SK-N-SH treated with all-trans-retinoic acid at 6 μM for 48 hours (cell line): ENCODE measurements at regions not wholly inside any gene's neighbourhood (a gene's known extent, or its start where the extent isn't known, plus 50 kb on each side); places are given as distances from the start of the nearest gene placed in this dataset.

Source experiments
- CSRNP3 ChIP-seq: fragments of 250-450 bp; sonication (Bioruptor Pico); IDR thresholded peaks from 2 replicates; pipeline ENCODE4 v1.5.1; 2021; ENCODE audit warnings: mild to moderate bottlenecking, moderate library complexity
- ESRRG ChIP-seq: fragments of 250-450 bp; sonication (Bioruptor Pico); IDR thresholded peaks from 2 replicates; pipeline ENCODE4 v1.6.1; 2021; ENCODE audit warnings: mild to moderate bottlenecking
- ISL1 ChIP-seq: fragments of 250-450 bp; sonication (Bioruptor Pico); IDR thresholded peaks from 2 replicates; pipeline ENCODE4 v2.1.2; 2022; ENCODE audit warnings: mild to moderate bottlenecking, moderate library complexity
- PATZ1 ChIP-seq: fragments of 250-450 bp; sonication (Bioruptor Pico); IDR thresholded peaks from 2 replicates; pipeline ENCODE4 v1.8.0; 2020; ENCODE audit warnings: mild to moderate bottlenecking, moderate library complexity, borderline replicate concordance
- PPARA ChIP-seq: fragments of 250-450 bp; sonication (Bioruptor Pico); IDR thresholded peaks from 2 replicates; pipeline ENCODE4 v1.5.0; 2020; ENCODE audit warnings: mild to moderate bottlenecking, borderline replicate concordance
- RARB ChIP-seq: fragments of 250-450 bp; sonication (Bioruptor Pico); IDR thresholded peaks from 2 replicates; pipeline ENCODE4 v1.8.0; 2021; ENCODE audit warnings: mild to moderate bottlenecking, moderate library complexity
- TCF4 ChIP-seq: fragments of 250-450 bp; sonication (Bioruptor Pico); IDR thresholded peaks from 2 replicates; pipeline ENCODE4 v1.8.0; 2021; ENCODE audit warnings: mild to moderate bottlenecking, moderate library complexity, borderline replicate concordance
- ZFP3 ChIP-seq: fragments of 250-450 bp; sonication (Bioruptor Pico); IDR thresholded peaks from 2 replicates; pipeline ENCODE4 v1.5.0; 2020; ENCODE audit warnings: mild to moderate bottlenecking, moderate library complexity
- ZNF70 ChIP-seq: fragments of 450-650 bp; formaldehyde crosslinking; IDR thresholded peaks from 2 replicates; pipeline ENCODE4 v1.5.0; 2020; ENCODE audit warnings: mild to moderate bottlenecking, moderate library complexity
- TF ChIP-seq, protein P1 (sequence below): fragments of 250-450 bp; sonication (Bioruptor Pico); IDR thresholded peaks from 2 replicates; pipeline ENCODE4 v1.5.1; 2020; ENCODE audit warnings: low read depth, mild to moderate bottlenecking, moderate library complexity

DNA sequence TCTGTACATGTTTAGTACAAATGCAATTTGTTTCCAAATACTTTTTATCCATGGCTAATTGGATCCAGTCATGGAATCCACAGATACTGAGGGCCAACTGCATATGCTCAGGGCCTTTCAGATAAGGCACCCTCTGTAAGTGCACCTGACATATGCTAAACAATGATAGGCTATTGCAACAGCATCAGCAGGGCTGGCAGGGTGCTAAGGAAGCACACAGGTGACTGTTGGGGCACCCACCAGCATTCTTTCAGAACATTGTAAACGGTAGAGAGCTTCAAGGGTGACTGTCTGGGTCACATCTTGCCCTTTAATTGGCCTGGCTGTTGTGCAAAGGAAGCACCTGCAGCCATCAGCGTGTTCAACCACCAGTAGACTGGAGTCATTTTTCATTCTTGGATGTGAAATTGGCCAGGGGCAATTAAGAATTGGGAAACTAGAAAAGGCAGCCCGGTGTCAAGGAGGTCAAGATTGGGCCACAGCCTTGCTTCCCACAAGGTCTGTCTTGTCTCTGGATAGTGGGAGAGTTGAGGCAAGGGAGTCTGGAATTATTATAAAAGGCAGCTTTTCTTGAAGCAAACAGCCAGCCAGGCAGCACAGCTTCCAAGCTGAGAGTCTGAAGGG is 129.3 kb upstream of the RAI14 start:
- TF ChIP-seq ISL1 (CRISPR knock-in tag): no peak
- TF ChIP-seq CSRNP3 (CRISPR knock-in tag): no peak
- TF ChIP-seq RARB (CRISPR knock-in tag): no peak
- TF ChIP-seq, protein P1, sequence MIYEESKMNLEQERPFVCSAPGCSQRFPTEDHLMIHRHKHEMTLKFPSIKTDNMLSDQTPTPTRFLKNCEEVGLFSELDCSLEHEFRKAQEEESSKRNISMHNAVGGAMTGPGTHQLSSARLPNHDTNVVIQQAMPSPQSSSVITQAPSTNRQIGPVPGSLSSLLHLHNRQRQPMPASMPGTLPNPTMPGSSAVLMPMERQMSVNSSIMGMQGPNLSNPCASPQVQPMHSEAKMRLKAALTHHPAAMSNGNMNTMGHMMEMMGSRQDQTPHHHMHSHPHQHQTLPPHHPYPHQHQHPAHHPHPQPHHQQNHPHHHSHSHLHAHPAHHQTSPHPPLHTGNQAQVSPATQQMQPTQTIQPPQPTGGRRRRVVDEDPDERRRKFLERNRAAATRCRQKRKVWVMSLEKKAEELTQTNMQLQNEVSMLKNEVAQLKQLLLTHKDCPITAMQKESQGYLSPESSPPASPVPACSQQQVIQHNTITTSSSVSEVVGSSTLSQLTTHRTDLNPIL: no peak
- TF ChIP-seq ESRRG (CRISPR knock-in tag): no peak
- no peak for TF ChIP-seq PATZ1 (CRISPR knock-in tag)
- TF ChIP-seq TCF4 (CRISPR knock-in tag): no peak
- TF ChIP-seq ZFP3 (CRISPR knock-in tag): no peak
- TF ChIP-seq ZNF70: no peak
- no peak for TF ChIP-seq PPARA (CRISPR knock-in tag)
